Ectodermal cell (in vitro differentiated cells): ENCODE measurements at regions not wholly inside any gene's neighbourhood (a gene's known extent, or its start where the extent isn't known, plus 50 kb on each side); places are given as distances from the start of the nearest gene placed in this dataset.

Experiments
- H3K27ac ChIP-seq: 2 replicates; pipeline ENCODE4 v1.7.0; 2013; ENCODE audit warnings: mild to moderate bottlenecking, low read depth, low read length; ENCODE audit not compliant: insufficient read depth, poor library complexity, severe bottlenecking
- H3K27me3 ChIP-seq: 2 replicates; pipeline ENCODE4 v1.7.0; 2013; ENCODE audit warnings: mild to moderate bottlenecking, low read length; ENCODE audit not compliant: insufficient read depth, control insufficient read depth, poor library complexity, severe bottlenecking
- H3K36me3 ChIP-seq: one replicate; pipeline ENCODE4 v1.7.0; 2013; ENCODE audit warnings: low read length; ENCODE audit not compliant: control insufficient read depth, insufficient read depth
- H3K4me1 ChIP-seq: one replicate; pipeline ENCODE4 v1.7.0; 2013; ENCODE audit warnings: low read length; ENCODE audit not compliant: control insufficient read depth, insufficient read depth
- H3K4me3 ChIP-seq: 2 replicates; pipeline ENCODE4 v1.7.0; 2013; ENCODE audit warnings: low read depth, low read length, control low read depth; ENCODE audit not compliant: insufficient read depth
- H3K9me3 ChIP-seq: 2 replicates; pipeline ENCODE4 v1.7.0; 2013; ENCODE audit warnings: mild to moderate bottlenecking, low read length, moderate library complexity; ENCODE audit not compliant: control insufficient read depth
- WGBS, 2 experiments: methylation state at CpG; one replicate each; pipeline ENCODE4 v1.1.7; 2013; ENCODE audit warnings: missing lambda C conversion rate in 2 of 2; 5-methylcytosine and 5-hydroxymethylcytosine counted together

DNA sequence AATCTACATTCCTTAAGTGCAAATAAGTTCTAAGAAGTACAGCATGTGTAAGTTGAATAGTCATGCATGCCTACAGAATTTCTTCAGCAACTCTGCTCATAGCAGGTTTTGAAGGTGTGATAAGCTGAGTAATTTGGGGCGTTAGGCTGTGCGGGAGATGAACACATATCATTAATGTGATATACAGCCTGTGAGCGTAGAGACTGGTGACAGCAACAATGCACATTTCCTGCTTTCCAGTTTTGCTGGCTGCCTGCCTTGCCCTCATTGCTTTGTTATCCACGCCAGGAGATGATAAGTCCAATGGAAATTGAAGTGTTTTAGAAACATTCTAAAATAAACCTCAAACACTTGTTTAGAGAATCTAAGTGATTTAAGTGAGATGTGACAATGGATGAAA lies 1709.4 kb downstream of the ARAP2 start:
- Histone ChIP-seq H3K36me3 (no peaks in the 10 kb centered on the region), H3K9me3 (no peaks in the 10 kb centered on the region), H3K27me3 (no peaks in the 10 kb centered on the region), H3K4me1 (no peaks in the 10 kb centered on the region), H3K4me3 (no peak overlapping the region), H3K27ac (no peak overlapping the region)
- WGBS, 2 experiments, result 95 to 97% methylated on average over 3 to 4 of the region's 4 CpGs

DNA sequence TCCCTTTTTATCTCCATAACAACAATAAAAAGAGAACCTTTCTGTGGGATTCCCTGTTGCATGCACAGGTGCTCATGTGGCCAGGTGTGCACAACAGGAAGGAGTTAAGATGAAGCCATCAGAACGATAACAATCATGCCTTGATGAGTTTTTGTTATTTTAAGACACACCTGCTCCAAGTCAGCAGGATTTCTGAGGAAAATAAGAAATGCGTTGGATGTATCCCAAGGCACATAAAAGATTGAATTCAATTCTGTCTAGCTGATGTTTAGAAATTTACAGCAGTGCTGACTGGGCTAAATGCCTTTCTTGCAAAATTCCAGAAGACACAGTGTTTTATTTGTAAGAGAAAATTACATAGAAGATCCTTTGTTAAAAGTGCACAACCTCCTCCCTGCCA lies 1678.2 kb downstream of the ARAP2 start:
- Histone ChIP-seq H3K27ac (no peak overlapping the region), H3K27me3 (no peaks in the 10 kb centered on the region), H3K36me3 (no peaks in the 10 kb centered on the region), H3K9me3 (no peaks in the 10 kb centered on the region), H3K4me1 (no peaks in the 10 kb centered on the region), H3K4me3 (no peak overlapping the region)
- WGBS, 2 experiments, result 92 to 93% methylated on average over 2 of the region's 2 CpGs

GRCh38 chr4:34572026-34572425 lies 1672.3 kb downstream of the ARAP2 start:
- no peak overlapping the region for H3K27ac ChIP-seq
- H3K4me1 ChIP-seq, result peaks cover 7% of the 10 kb centered on the region
- H3K9me3 ChIP-seq, result no peaks in the 10 kb centered on the region
- H3K27me3 ChIP-seq, result no peaks in the 10 kb centered on the region
- H3K4me3 ChIP-seq, result no peak overlapping the region
- no peaks in the 10 kb centered on the region for H3K36me3 ChIP-seq
- WGBS, 2 experiments, result 77 to 86% methylated on average over 1 to 2 of the region's 3 CpGs

DNA sequence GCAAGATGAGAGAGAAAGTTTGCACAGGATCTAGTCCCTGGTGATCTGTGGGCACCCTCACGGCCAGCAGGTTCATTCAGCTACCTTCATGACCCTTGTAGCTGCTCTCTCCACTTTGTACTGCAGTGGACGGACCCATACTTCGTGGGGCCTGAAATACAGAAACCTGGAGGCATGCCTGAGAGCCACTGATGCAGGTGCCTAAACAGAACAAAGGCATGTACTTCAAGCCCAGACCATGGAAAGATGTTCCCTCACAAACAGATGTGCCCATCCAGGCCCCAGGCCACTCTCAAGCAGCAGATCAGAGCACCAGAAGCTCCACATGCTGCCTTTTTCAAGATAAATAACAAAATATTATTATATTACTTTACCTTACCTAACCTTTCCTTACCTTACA lies 1629.0 kb downstream of the ARAP2 start:
- Histone ChIP-seq H3K36me3 (no peaks in the 10 kb centered on the region), H3K9me3 (no peaks in the 10 kb centered on the region), H3K4me1 (no peaks in the 10 kb centered on the region), H3K27me3 (no peaks in the 10 kb centered on the region), H3K27ac (no peak overlapping the region), H3K4me3 (no peak overlapping the region)
- 91 to 94% methylated on average over 3 of the region's 3 CpGs for WGBS, 2 experiments

DNA sequence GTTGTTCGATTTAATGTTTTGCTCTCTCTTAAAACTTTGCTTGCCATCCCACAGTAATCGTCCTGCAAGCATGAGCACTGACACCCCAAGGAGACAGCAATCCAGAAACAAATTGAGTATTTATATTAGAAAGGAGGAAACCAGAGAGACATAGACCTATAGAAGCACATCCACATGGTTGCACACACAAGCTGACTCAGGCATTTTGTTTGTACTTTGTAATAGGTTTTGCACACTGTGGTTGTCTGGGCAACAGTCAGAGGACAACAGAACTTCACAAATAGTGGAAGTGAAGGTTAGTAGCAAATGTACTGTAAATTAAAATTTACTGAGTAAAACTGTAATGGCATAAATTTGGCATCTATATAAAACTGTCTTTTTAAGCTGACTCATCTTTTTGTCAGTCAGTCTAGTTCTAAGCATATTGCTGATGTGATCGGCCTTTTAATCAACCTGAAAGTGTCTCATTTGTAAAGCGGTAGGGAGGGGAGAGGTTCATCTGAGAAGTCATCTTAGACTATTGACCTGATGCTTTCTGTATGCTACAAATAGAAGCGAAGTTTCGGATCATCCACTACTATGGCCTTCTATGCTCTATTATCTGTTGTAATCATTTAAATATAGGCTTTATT lies 1624.7 kb downstream of the ARAP2 start:
- no peaks in the 10 kb centered on the region for H3K9me3 ChIP-seq
- no peaks in the 10 kb centered on the region for H3K27me3 ChIP-seq
- 83 to 97% methylated on average over 4 of the region's 6 CpGs for WGBS, 2 experiments
- no peaks in the 10 kb centered on the region for H3K4me1 ChIP-seq
- no peak overlapping the region for H3K27ac ChIP-seq
- H3K4me3 ChIP-seq, result no peak overlapping the region
- no peaks in the 10 kb centered on the region for H3K36me3 ChIP-seq

DNA sequence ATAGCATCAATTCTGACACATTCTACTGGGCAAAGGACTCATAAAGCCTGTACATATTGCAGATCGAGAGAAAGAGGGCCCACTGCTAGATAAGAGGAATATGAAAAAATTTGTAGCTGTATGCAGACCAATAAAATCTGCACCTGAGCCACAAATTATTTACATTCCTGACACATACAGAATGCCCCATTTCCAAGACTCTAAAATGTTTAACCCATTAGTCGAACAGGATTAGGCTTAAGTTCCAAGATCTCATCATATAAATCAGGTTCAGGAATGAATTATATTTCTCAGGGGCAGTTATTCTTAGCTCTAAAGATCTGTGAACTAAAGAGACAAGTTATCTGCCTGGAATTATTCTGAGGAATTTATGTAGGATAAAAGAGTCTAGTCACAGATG lies 1615.8 kb downstream of the ARAP2 start:
- 71 to 97% methylated on average over 1 to 2 of the region's 2 CpGs for WGBS, 2 experiments
- H3K27ac ChIP-seq, result no peak overlapping the region
- no peak overlapping the region for H3K4me3 ChIP-seq
- no peaks in the 10 kb centered on the region for H3K4me1 ChIP-seq
- no peaks in the 10 kb centered on the region for H3K27me3 ChIP-seq
- H3K36me3 ChIP-seq, result no peaks in the 10 kb centered on the region
- H3K9me3 ChIP-seq, result no peaks in the 10 kb centered on the region

GRCh38 chr4:34629451-34629850 lies 1614.9 kb downstream of the ARAP2 start:
- Histone ChIP-seq H3K9me3 (no peaks in the 10 kb centered on the region), H3K27me3 (no peaks in the 10 kb centered on the region), H3K27ac (no peak overlapping the region), H3K4me3 (no peak overlapping the region), H3K4me1 (no peaks in the 10 kb centered on the region), H3K36me3 (no peaks in the 10 kb centered on the region)
- 93% methylated on average over 2 of the region's 2 CpGs; no CpG with 5 or more reads in 1 of the 2 experiments for WGBS, 2 experiments

- H3K4me1 ChIP-seq, result peaks cover 6% of the 10 kb centered on the region
- 85 to 95% methylated on average over 1 to 2 of the region's 2 CpGs for WGBS, 2 experiments
- H3K36me3 ChIP-seq, result no peaks in the 10 kb centered on the region
- no peaks in the 10 kb centered on the region for H3K9me3 ChIP-seq
- H3K4me3 ChIP-seq, result no peak overlapping the region
- H3K27me3 ChIP-seq, result no peaks in the 10 kb centered on the region
- no peak overlapping the region for H3K27ac ChIP-seq
These were observed 1611.1 kb downstream of the ARAP2 start for GRCh38 chr4:34633241-34633640.

DNA sequence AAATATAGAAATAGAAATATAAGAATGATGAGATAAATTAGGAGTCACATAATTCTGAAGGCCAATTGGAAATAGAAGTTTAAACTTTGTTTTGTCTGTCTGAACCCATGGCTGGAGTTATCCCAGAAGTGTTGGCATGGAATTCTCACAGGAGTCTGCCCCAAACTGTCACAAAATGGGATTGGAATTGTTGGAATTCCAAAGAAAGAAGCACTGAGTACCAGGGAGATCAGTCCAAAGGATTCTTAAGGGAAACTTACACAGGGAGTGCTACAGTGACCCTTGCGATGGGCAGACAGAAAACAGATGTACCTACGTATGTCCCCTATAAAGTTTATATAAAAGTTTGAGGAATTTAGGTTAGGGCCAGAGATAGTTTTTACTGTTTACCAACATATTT lies 1607.7 kb downstream of the ARAP2 start:
- Histone ChIP-seq H3K4me1 (peaks cover 6% of the 10 kb centered on the region), H3K27me3 (no peaks in the 10 kb centered on the region), H3K9me3 (no peaks in the 10 kb centered on the region), H3K4me3 (no peak overlapping the region), H3K27ac (peak overlapping the region; percentile 40), H3K36me3 (no peaks in the 10 kb centered on the region)
- 93 to 96% methylated on average over 2 of the region's 2 CpGs for WGBS, 2 experiments

- Histone ChIP-seq H3K4me3 (no peak overlapping the region), H3K4me1 (no peaks in the 10 kb centered on the region), H3K27ac (no peak overlapping the region), H3K9me3 (no peaks in the 10 kb centered on the region), H3K27me3 (no peaks in the 10 kb centered on the region), H3K36me3 (no peaks in the 10 kb centered on the region)
- WGBS, 2 experiments, result no CpG with 5 or more reads among the region's 1 CpG
These were observed 1600.8 kb downstream of the ARAP2 start for GRCh38 chr4:34643476-34643875.
